CD4-positive, alpha-beta T cell treated with Interleukin-4 for 1 hour (primary cell): ENCODE measurements at regions not wholly inside any gene's neighbourhood (a gene's known extent, or its start where the extent isn't known, plus 50 kb on each side); places are given as distances from the start of the nearest gene placed in this dataset.
"Not testable (repeated sequence)": the region's sequence is repeated elsewhere in the genome, so short reads cannot be mapped to it uniquely, and the experiment has no call there.

Source experiments
- DNase-seq, 2 donors: peaks; one replicate each; pipeline ENCODE4 v3.0.0-alpha.2; 2020 to 2022

GRCh38 chr18:22753130-22753831 is 179.8 kb upstream of the RBBP8 start:
- no peak for DNase-seq

- DNase-seq, result not testable (repeated sequence)
These were observed 169.1 kb upstream of the RBBP8 start for GRCh38 chr18:22764005-22764404.

GRCh38 chr18:22765896-22766295 is 167.2 kb upstream of the RBBP8 start:
- DNase-seq, result no peak

- DNase-seq, result no peak
These were observed 165.5 kb upstream of the RBBP8 start for GRCh38 chr18:22767653-22768052.

GRCh38 chr18:22773944-22774343 is 159.2 kb upstream of the RBBP8 start:
- no peak for DNase-seq

- no peak for DNase-seq
These were observed 154.1 kb upstream of the RBBP8 start for GRCh38 chr18:22778996-22779395.

- no peak for DNase-seq
These were observed 149.9 kb upstream of the RBBP8 start for GRCh38 chr18:22783245-22783644.

- DNase-seq, result no peak
These were observed 149.5 kb upstream of the RBBP8 start for GRCh38 chr18:22783662-22784076.

- DNase-seq, result no peak
These were observed 144.1 kb upstream of the RBBP8 start for GRCh38 chr18:22789052-22789451.

- DNase-seq, result no peak
These were observed 143.5 kb upstream of the RBBP8 start for GRCh38 chr18:22789600-22789999.

- DNase-seq, result no peak
These were observed 142.4 kb upstream of the RBBP8 start for GRCh38 chr18:22790545-22791309.

- DNase-seq, result no peak
These were observed 141.9 kb upstream of the RBBP8 start for GRCh38 chr18:22791310-22791610.

GRCh38 chr18:22796113-22796512 is 137.0 kb upstream of the RBBP8 start:
- DNase-seq, result no peak

- no peak for DNase-seq
These were observed 132.6 kb upstream of the RBBP8 start for GRCh38 chr18:22800551-22800951.

- peak in 1 of 2 donors; percentile 14 for DNase-seq
These were observed 119.3 kb upstream of the RBBP8 start for GRCh38 chr18:22813648-22814328.

GRCh38 chr18:22814329-22814703 is 118.8 kb upstream of the RBBP8 start:
- DNase-seq, result no peak

- DNase-seq, result no peak
These were observed 116.6 kb upstream of the RBBP8 start for GRCh38 chr18:22816266-22817176.

GRCh38 chr18:22817844-22818243 is 115.3 kb upstream of the RBBP8 start:
- DNase-seq, result no peak

GRCh38 chr18:22822024-22822423 is 111.1 kb upstream of the RBBP8 start:
- no peak for DNase-seq

GRCh38 chr18:22822841-22823508 is 110.2 kb upstream of the RBBP8 start:
- no peak for DNase-seq

- DNase-seq, result no peak
These were observed 106.4 kb upstream of the RBBP8 start for GRCh38 chr18:22826726-22827125.

GRCh38 chr18:22827216-22827615 is 105.9 kb upstream of the RBBP8 start:
- no peak for DNase-seq
